GM21717 (cell line): ENCODE measurements at regions not wholly inside any gene's neighbourhood (a gene's known extent, or its start where the extent isn't known, plus 50 kb on each side); places are given as distances from the start of the nearest gene placed in this dataset.

ENCODE experiments used
- ATAC-seq: cut with Tn5 transposase; IDR thresholded peaks from one replicate; pipeline ENCODE4 v1.9.1; 2021; ENCODE audit warnings: mild to moderate bottlenecking, moderate library complexity; ENCODE audit not compliant: unreplicated experiment

DNA sequence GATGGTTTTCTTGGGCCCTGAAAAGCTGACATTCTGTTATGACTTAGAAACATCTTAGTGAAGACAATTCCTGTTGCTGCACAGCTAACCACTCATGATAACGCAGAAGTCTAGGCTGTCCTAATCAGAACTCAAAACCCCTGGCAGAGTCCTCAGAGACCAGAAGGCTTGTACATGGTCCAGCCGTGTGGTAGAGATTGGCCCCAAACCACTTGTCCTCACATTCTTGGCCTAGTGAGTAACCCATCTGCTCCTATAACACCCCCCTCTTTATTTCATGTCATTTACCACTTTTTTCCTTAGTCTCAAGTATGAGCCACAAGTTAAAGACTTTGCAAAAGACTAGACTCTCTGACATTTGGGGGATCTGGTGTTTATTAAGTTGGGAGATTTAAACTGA lies 116.5 kb upstream of the ADAMTS18 start:
- no peak for ATAC-seq

- no peak for ATAC-seq
These were observed 118.3 kb upstream of the ADAMTS18 start for GRCh38 chr16:77553130-77553529.

- ATAC-seq: no peak
These were observed 120.3 kb upstream of the ADAMTS18 start for GRCh38 chr16:77555126-77555525.

GRCh38 chr16:77555791-77556190 lies 121.0 kb upstream of the ADAMTS18 start:
- ATAC-seq: no peak

DNA sequence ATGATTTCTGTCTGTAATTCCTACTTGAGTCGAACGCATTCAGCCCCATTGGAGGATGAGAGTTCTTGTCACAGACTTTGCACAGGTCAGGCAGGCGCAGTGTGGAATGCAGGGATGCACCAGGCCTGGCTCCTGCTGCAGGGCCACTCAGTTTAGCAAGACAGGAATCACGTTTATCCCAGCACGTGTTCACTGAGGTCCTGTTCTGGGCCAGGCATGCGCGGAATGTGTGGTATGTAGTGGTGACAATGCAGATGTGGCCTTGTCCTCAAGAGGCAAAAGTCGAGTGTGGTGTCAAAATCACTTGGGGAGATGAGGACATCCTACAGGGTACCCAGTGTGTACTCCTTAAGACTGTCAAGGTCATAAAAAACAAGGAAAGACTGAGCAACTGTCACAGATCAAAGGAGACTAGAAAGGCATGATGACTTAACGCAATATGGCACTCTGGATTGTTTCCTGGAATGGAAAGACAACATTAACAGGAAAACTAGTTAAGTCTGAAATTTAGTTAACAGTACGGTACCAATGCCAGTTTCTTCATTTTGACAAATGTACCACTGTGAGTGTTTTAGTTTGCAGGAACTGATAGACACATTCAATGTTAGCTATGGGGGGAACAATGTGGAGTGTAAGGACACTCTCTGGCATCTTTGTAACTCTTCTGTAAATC lies 121.5 kb upstream of the ADAMTS18 start:
- ATAC-seq: no peak

- ATAC-seq: no peak
These were observed 122.6 kb upstream of the ADAMTS18 start for GRCh38 chr16:77557385-77557784.

DNA sequence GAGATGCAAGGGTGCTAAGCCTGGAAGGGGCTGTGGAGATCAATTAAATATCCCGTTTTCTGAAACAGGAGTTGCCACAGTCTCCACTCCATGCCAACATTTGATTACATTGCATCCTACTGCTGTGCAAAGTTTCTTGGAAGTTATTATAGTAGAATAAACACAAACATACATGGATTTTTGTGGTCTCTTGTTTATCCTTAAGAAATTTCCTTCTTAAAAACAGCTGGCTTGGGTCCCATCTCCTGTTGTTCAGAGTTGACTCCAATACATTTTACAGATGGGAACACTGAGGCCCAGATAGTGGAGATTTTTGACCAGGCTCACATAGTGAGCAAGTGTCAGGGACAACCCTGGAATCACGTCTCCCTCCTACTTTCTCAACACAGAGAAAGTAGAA lies 124.0 kb upstream of the ADAMTS18 start:
- ATAC-seq: no peak

DNA sequence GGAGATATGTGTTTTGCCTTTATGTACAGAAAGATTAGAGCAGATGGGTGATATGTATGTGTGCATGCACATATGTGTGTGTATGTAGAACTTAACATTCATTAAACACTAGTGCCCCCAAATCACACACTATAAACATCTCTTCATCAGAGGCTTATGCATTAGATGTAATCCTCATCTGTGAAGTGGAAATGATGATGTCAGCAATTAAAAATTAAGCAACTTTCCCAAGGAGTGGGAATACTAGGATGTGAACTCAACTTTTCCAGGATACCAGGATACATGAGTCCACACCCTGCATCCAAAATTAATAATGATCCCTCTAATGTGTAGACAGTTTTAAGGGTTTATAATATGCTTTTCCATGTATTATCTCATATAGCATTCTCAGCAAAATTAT lies 127.7 kb upstream of the ADAMTS18 start:
- ATAC-seq: no peak

GRCh38 chr16:77564791-77565390 lies 130.1 kb upstream of the ADAMTS18 start:
- ATAC-seq: no peak

- ATAC-seq: no peak
These were observed 134.6 kb upstream of the ADAMTS18 start for GRCh38 chr16:77569406-77569805.

GRCh38 chr16:77570574-77570973 lies 135.7 kb upstream of the ADAMTS18 start:
- no peak for ATAC-seq

DNA sequence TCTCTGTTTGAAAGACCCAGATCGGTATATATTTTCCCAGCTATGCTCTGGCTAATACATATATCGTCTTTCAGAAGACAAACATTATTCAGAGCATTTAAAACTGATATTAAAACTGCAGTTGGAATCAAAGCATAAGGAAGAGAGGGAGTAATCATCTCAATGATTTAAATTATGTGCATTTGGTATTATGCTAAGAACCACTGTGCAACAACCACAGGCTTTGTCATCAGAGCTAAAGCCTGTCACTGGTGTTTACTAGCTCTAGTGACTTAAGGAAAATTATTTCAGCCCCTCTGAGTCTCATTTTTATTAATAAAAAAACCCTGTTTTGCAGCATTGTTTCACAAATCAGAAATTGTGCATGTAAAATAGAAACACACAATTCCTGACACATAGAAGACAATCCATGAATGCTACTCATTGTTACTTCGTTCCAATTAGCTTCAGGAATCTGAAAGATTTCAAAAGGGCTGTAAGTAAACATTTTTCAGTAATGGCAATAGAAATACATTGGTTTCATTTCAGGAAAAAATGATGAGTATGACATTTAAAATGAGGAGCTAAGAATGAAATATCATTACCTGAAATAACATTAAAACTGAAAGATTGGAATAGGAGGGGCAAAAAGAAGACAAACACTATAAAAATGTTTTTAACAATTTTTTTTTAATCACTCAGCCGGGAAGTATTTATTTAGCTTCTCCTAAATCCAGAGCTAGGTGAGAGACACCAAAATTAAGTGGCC lies 136.5 kb upstream of the ADAMTS18 start:
- no peak for ATAC-seq

- no peak for ATAC-seq
These were observed 140.2 kb upstream of the ADAMTS18 start for GRCh38 chr16:77574867-77575624.

GRCh38 chr16:77579351-77579891 lies 142.9 kb upstream of the NUDT7 start:
- no peak for ATAC-seq

GRCh38 chr16:77581706-77582105 lies 140.6 kb upstream of the NUDT7 start:
- no peak for ATAC-seq

GRCh38 chr16:77584205-77584859 lies 138.0 kb upstream of the NUDT7 start:
- ATAC-seq: peak; percentile 61

- no peak for ATAC-seq
These were observed 136.7 kb upstream of the NUDT7 start for GRCh38 chr16:77585379-77586251.

- ATAC-seq: no peak
These were observed 133.9 kb upstream of the NUDT7 start for GRCh38 chr16:77588389-77588788.

GRCh38 chr16:77589071-77589765 lies 133.1 kb upstream of the NUDT7 start:
- ATAC-seq: no peak
